PC-3 (cell line): ENCODE measurements at regions not wholly inside any gene's neighbourhood (a gene's known extent, or its start where the extent isn't known, plus 50 kb on each side); places are given as distances from the start of the nearest gene placed in this dataset.

Experiments used
- EZH2 ChIP-seq: fragments of 300-600 bp; sonication (generic); IDR thresholded peaks from one replicate; pipeline ENCODE4 v1.6.1; 2017; ENCODE audit warnings: antibody characterized with exemption, mild to moderate bottlenecking, low read length; ENCODE audit not compliant: unreplicated experiment
- TF ChIP-seq, protein P1 (sequence below): fragments of 300-600 bp; sonication (generic); conservative IDR thresholded peaks from 2 replicates; pipeline ENCODE4 v1.5.1; 2017; ENCODE audit warnings: antibody characterized with exemption, low read depth, mild to moderate bottlenecking, low read length

GRCh38 chr9:31870276-31870675 is 514.2 kb upstream of the ACO1 start:
- TF ChIP-seq, protein P1, sequence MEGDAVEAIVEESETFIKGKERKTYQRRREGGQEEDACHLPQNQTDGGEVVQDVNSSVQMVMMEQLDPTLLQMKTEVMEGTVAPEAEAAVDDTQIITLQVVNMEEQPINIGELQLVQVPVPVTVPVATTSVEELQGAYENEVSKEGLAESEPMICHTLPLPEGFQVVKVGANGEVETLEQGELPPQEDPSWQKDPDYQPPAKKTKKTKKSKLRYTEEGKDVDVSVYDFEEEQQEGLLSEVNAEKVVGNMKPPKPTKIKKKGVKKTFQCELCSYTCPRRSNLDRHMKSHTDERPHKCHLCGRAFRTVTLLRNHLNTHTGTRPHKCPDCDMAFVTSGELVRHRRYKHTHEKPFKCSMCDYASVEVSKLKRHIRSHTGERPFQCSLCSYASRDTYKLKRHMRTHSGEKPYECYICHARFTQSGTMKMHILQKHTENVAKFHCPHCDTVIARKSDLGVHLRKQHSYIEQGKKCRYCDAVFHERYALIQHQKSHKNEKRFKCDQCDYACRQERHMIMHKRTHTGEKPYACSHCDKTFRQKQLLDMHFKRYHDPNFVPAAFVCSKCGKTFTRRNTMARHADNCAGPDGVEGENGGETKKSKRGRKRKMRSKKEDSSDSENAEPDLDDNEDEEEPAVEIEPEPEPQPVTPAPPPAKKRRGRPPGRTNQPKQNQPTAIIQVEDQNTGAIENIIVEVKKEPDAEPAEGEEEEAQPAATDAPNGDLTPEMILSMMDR, result no peak
- no peak for TF ChIP-seq EZH2
